ENCODE measurements at regions not wholly inside any gene's neighbourhood (a gene's known extent, or its start where the extent isn't known, plus 50 kb on each side); places are given as distances from the start of the nearest gene placed in this dataset.

DNA sequence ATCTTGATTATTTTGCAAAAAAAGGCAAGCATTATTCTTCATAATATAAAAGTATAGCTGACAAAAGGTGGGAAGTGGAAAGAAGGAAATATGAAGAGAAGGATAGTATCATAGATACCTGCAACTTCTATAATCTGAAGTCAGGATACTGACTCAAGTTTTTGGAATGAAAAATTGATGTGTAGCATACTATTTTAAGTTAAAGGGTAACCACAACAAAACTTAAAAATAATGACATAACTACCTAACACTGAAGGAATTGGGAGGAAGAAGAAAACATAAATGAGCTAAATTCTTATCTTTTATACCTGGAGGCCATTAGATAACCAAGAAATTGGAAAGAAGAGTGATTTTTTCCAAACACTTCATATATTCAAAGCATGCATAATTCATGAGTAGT lies 51.8 kb upstream of the TLE1 start:
- no peak for DNase-seq (ENCODE audit: low spot score)
- intact Hi-C loops (cut with DNase I): no loop called here

DNA sequence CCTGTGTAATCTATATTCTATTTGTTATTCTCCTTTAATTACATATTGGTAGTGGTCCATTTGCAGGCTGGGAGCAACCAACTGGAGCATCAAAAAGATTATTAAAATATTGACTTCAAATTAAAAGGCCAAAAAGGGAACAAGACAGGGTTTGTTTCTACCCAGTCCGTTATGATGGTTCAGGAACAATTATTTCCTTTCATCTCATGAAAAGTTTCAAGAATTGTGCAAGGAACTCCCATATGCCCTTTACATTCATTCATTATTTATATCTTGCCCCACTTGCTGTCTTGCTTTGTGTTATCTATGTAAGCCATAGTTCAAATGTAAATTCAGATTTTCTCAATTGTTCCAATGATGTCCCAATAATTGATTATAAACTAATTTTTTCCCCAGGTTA lies 58.7 kb upstream of the TLE1 start:
- no peak for DNase-seq (ENCODE audit: low spot score)
- intact Hi-C loops (cut with DNase I): no loop called here

DNA sequence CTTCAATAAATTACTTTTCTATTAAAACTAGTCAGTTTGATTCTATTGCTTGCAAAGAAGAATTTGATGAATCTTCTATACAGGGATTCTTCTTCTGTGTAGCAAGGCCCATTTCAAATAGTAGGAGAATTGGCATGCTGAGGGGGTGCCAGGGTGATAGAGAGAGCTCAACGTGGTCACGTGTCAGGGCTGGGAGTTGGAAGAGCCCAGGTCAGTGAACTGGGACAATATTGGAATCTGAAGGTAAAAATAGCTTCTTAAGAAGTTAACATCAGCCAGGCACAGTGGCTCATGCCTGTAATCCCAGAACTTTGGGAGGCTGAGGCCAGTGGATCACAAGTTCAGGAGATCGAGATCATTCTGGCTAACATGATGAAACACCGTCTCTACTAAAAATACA lies 64.1 kb upstream of the TLE1 start:
- no peak for DNase-seq (ENCODE audit: low spot score)
- intact Hi-C loops (cut with DNase I): no loop called here

DNA sequence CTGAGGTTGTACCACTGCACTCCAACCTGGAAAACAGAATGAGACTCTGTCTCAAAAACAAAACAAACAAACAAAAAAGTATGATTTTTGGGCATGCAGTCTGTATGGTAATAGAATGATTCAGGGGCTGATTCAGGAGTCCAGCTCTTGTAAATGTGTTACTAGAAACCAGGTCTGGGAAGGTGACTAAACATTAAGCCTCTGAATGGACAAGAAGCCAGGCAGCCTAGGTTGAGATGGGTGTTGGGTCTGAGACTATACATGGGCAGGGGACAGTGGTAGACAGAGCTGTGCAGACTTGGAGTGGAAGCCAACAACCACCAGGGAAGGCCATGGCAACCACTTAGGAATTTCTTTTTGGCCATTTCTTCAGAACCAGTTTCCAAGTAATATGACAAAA lies 64.9 kb upstream of the TLE1 start:
- intact Hi-C loops (cut with DNase I): no loop called here
- no peak for DNase-seq (ENCODE audit: low spot score)

DNA sequence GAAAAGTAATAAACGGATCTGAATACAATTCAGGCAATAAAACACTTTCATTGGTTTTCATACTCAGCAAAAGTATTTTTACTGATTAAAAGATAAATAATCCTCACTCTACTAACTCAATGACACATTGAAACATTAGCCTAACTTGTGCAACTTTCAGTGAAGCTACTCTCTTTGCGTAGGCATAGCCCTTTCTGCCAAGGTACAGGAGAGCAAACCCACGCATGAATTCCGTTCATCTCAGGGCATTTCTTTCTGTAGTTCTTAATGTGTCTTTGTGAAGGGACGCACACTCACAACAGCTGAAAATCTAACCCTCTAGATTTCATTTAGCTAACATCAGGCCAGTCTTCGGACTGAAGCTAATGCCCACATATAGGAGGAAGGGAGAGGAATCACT lies 66.4 kb upstream of the TLE1 start:
- intact Hi-C loops (cut with DNase I): no loop called here
- no peak for DNase-seq (ENCODE audit: low spot score)

DNA sequence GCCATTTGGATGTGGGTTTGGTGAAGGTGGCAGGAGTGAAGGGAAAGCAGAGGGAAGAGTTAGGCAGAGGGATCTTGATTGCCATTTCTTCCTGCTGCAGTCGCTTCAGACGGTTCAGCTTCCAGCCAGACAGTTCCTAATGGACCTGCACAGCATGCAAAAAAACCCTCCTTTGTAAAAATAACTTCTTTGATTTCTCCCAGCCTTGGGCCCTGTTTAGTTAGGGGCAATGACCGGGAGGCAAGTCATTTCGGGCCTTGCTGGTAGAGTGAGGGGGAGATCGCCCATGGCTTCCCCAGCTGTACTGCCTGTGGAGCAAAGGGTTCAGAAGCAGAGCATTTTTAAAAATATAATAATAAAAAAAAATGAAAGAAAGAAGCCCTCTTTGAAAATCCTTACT lies 67.2 kb upstream of the TLE1 start:
- intact Hi-C loops (cut with DNase I): no loop called here
- no peak for DNase-seq (ENCODE audit: low spot score)

DNA sequence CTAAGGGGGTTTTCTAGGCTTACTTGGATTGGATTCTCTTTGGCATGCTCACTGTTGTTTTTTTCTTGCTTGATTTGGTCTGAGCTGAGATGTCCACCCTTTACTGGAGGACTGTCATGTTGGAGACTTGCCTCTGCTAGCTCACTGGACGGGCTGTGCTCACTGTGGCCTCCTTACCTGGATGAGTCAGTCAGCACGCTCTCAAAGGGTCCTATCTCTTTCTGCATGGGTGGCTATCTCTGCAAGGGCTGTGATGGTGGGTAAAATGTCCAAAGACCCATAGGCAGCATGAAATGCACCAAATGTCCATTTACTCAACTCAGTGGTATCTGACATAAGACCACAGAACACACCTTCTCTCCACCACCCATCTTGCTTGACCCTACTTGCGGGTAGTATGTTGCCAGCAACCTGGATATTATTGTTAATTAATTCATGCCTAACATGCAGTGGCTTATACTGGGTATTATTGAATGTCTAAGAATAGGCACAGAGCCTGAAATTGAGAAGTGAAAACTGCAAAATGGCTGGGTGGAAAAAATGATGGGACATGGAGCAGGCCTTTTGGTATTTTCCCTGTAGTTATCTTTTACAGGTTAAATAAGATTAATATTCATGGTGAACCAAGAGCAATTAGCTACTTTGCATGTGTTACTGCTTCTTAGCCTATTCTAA lies 68.9 kb upstream of the TLE1 start:
- DNase-seq (ENCODE audit: low spot score): no peak
- intact Hi-C loops (cut with DNase I): no loop called here

DNA sequence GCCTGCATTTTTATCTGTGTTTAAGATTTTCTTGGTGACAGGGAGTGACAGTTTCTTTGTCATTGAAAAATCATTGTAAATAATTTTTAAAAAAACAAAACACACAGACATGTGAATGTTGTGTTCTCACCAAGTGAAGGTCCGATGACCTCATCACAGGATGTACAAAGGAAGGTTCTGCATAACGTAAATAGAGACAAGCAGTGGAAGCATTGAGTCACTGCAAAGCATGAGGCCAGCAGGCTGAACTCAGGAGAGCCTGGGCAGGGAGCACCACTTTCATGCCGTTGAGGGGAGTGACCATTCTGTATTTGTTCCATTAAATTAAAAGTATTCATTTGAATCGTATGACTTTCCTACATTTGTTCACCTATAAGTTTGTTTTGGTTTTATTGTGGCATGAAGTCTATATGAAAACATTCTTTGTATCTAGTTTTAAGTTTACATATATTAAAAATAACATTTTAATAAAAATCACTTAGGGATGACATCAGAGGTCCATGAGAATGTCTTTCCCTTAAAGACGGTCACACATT lies 70.4 kb upstream of the TLE1 start:
- no peak for DNase-seq (ENCODE audit: low spot score)
- intact Hi-C loops (cut with DNase I): no loop called here

DNA sequence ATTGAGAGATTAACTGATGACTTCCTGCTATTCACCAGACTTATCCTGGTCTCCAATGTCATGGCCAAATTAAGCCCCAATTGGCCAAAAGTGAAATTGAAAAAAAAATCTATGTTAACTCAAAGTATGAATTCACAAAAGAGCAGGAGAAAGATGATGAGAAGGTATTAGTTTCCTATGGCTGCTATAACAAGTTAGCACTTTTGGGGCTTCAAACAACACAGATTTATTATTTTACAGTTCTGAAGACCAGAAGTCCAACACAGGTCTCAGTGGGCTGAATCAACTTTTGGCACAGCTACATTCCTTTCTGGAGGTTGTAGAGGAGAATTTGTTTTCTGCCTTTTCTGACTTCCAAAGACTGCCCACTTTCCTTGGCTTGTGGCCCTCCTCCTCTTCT lies 78.6 kb upstream of the TLE1 start:
- DNase-seq (ENCODE audit: low spot score): no peak
- intact Hi-C loops (cut with DNase I): no loop called here

DNA sequence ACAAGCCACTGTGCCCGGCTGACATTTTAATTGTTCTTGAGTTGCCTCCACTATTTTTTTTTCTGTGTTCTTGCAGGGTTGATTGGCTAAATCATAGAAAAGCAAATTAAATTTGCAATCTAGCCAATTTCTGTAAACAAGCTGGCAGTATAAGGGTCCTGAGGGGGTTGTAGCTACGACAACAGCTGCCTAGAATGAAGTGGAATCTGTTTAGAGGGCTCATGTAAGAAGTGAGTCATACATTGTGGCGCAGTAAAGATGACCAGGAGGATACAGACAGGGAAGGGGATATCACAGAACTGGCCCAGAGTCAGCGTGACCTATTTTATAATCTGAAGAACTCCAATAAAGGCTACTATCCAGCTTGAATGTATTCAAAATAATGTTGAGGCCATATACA lies 82.2 kb upstream of the TLE1 start:
- no peak for DNase-seq (ENCODE audit: low spot score)
- intact Hi-C loops (cut with DNase I): no loop called here

DNA sequence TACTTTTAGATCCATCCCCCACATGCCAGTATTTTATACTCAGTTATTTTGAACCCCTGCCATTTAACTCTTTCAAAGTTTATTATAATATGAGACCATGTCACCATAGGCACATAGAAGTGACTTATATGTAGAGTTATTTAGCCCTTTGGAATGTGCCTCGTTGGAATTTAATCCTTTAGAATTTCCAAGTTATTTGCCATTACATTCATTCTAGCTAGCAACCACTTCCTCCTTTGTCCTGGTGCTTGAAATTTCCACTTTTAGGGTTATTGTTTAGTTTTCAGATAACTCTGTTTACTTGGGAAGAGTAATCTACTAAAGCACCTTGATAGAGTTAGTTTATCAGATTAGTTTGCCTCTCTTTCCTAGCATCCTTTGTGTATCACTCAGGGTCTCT lies 82.8 kb upstream of the TLE1 start:
- no peak for DNase-seq (ENCODE audit: low spot score)
- intact Hi-C loops (cut with DNase I): no loop called here

DNA sequence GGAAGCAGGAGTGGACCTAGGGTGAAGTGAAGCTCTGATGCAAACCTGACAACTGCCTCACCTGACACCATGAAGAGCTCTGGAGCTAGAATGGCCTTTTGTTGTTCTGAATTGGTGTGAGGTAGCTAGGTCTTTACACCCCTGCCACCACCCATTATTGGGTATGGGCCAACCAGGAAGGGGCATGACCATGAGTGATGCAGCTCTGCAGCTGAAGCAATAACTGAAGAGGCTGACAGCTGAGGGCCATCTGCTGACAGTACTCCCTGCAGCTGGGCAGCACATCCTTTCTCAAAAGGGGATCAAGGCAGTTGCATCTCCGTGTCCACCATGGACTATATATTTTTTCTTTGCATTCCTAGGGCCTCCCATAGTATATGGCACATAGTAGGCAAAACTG lies 87.0 kb upstream of the TLE1 start:
- intact Hi-C loops (cut with DNase I): no loop called here

DNA sequence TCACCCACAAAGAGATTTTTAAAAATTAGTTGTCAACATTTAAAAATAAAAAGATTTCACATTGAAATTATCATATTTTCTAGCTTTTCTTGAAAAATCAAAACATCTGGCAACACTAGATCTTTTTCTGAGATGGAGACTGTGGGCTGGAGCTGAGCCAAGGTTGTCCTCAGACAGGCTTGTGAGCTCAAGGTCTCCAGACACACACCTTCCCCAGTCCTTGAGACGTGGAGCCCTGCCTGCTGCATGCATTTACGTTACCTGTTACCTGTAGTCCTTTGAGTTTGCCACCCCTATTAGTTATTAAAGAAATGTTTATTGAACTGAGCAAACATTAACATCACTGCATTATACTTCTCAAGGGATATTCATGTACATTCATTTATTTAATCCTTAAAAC lies 87.5 kb upstream of the TLE1 start:
- intact Hi-C loops (cut with DNase I): no loop called here
- no peak for DNase-seq (ENCODE audit: low spot score)

More for the DNA sequence above, 87.0 kb upstream of the TLE1 start:
- no peak for DNase-seq (ENCODE audit: low spot score)

DNA sequence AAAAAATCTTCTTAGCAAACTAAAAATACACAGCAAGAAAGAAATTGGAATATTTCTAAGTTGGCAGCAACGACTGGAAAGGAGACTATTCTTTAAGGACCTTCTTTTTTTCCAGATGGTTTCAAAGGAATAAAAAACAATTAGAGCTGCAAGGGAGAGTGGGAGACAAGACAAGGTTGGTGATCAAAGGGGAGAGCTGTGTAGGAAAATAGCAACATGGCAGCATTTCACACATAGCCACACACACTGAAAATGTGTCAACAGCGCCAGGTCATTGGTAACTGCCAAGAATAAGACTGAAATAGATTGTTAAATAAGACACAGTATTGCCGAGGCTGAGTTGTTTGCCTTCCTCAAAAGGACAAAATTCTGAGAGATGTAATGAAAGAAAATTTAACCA lies 88.1 kb upstream of the TLE1 start:
- intact Hi-C loops (cut with DNase I): no loop called here
- no peak for DNase-seq (ENCODE audit: low spot score)

DNA sequence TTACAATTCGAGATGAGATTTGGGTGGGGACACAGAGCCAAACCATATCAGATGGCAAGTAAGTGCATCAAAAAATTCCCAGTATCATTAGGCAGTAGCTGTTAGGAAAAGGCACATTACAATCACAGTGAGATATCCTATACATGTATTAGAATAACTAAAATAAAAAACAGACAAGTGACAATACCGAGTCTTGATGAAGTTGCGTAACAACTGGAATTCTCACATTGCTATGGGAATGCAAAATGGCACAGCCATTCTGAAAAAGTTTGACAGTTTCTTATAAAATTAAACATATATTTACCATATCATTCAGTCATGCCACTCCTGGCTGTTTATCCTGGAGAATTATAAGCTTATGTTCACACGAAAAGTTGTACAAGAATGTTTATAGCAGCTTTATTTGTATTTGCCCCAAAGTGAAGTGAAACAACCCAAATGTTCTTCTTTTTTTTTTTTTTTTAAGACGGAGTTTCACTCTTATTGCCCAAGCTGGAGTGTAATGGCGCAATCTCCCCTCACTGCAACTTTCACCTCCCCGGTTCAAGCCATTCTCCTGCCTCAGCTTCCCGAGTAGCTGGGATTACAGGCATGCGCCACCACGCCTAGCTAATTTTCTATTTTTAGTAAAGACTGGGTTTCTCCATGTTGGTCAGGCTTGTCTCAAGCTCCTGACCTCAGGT lies 93.1 kb upstream of the TLE1 start:
- no peak for DNase-seq (ENCODE audit: low spot score)
- intact Hi-C loops (cut with DNase I): no loop called here

DNA sequence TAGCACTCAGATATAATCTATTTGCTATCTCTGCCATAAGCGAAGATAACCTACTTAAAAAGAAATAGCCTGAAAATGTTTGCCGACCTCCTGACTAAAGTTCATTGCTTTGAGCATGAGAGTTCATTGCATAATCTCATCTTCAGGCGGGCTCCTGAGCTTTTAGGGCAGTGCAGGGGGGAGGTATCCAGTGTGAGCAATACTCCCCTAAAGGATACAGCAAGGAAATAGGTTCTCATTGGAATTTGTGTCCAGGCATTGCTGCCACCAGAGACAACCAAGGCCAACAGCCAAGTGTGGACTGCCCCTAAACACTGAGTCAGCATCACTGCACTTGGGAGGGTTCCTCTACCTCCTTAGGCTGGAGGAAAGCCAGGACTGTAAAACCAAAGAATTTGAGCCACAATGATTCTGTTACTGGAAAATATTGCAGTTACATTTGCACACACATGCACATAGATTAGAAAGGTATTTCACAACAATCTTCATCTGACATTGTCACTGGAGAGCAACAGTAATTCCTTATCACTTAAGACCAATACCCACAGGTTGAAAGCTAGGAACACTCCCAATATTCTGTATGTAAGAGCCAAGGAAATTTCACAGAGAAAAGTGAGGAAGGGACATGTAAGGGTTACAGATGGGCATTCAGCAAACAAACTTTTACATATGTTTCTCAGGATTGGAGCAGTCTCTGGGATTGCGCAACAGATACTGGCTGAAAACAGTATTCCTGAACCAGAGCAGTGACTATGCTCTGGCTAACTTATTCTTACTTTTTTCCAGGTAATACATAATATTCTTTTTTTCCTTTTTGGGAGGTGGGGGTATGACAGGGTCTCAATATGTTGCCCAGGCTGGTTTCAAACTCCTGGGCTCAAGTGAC lies 98.6 kb upstream of the TLE1 start:
- DNase-seq (ENCODE audit: low spot score): no peak
- intact Hi-C loops (cut with DNase I): no loop called here

DNA sequence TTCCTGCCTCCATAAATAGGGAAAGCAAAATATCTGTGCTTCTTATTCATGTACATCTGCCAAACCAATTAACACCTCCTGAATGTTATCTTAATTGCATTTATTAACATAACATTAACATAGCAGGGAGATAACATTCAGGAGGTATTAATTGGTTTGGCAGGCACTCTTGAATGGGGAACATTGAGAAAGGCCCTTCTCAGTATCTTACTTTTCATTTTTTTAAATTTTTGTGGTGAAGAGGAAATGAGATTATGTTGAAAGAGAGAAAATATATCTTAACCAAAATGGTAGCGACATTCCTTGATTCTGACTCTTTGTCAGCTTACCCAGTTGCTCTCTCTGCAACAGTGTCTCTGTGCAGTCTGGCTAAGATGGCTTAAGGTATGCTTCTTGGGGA lies 100.4 kb upstream of the TLE1 start:
- no peak for DNase-seq (ENCODE audit: low spot score)
- intact Hi-C loops (cut with DNase I): no loop called here

DNA sequence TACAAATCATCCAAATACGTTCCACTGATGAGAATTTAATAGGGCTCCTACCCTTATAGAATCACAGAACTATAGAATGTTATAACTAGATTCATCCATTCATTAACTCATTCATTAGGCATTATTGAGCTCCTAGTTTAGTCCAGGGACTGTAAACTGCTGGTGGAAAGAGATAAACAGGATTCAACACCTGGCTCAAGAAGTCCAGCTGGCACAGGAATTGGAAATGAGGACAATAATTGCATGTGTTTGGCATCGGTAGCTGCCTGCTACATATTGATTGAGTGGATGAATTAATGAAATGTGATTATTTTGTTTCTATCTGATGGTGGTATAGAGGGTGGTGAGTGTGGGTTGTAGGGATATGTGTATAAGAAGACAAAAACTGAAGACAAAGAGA lies 100.8 kb upstream of the TLE1 start:
- no peak for DNase-seq (ENCODE audit: low spot score)
- intact Hi-C loops (cut with DNase I): no loop called here

DNA sequence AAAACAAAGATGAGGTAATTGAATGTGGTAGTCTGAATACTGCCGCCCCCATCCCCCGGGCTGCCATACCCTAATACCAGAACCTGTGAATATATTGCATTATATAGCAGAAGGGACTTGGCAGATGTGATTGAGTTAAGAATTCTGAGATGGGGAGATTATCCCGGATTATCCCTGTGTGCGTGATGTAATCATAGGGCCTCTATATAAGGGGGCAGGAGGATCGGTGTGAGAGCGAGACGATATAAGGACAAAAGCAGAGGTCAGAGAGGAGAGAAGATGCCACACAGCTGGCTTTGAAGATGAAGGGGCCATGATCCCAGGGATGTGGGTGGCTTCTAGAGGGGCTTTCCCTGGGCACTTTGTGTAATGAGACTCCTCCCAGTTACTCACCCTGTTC lies 101.7 kb upstream of the TLE1 start:
- intact Hi-C loops (cut with DNase I): no loop called here

DNA sequence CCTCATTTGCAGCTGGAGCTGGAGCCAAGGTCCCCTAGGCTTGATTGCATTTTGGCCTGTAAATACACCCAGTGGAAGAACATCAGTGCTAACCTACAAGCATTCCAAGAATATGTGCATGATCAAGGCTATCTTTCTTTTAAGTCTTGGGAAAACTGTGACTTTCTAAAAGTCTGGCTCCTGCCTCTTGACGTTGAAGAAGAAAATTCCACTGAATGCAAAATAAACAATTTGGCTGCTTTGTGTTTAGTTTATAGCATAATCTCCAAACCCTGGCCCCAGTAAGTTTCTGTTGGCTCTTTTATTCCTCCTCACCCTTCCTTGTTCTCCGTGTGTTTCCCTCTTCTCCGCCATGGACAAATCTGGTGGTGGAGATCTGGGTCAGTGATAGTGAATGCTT lies 109.3 kb upstream of the TLE1 start:
- intact Hi-C loops (cut with DNase I): no loop called here
- no peak for DNase-seq (ENCODE audit: low spot score)

More for the DNA sequence above, 101.7 kb upstream of the TLE1 start:
- DNase-seq (ENCODE audit: low spot score): no peak

DNA sequence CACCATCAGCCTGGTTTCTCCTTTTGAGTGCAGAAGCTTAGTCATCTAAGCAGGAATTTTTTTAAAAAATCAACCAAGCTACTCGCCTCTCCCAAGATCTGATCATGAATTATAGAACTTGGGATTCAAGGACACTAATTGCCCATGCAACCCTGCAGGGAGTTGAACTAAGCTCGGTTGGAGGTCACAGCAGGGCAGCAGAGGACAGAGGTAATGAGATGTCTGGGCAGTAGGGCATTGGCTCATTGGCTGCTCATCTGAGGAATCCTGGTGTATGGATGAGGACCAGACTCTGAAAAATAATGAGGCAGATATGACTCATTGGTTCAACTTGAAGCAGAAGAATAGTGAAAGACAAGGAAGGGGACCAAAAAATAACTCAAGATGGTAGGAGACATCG lies 111.8 kb upstream of the TLE1 start:
- intact Hi-C loops (cut with DNase I): no loop called here
- DNase-seq (ENCODE audit: low spot score): no peak
